ENCODE measurements at regions not wholly inside any gene's neighbourhood (a gene's known extent, or its start where the extent isn't known, plus 50 kb on each side); places are given as distances from the start of the nearest gene placed in this dataset.

DNA sequence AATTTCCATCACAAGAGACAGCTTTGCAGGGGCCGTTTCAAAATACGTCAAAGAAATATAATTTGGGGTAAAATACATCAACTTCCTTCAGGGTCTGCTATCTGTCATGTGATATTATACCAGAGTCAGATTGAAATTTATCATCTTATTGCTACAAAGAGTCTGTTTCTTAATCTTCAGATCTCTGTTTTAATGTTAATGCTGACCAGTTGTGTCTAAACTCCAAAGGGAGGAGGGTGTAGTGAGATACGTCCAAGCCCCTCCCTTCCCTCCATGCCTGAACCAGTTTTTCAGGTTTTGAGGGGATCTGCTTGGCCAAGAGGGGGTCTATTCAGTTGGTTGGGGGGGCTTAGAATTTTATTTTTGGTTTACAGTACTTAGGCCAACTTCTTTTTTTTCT lies 891.6 kb downstream of the GRM8 start:
- Histone ChIP-seq H3K9me3 (ENCODE audit: control insufficient read depth, insufficient read depth, low read length) (no peaks in the 10 kb centered on the region), H3K4me2 (ENCODE audit: low read length) (no peak overlapping the region), H3K36me3 (ENCODE audit: control insufficient read depth, low read length) (no peaks in the 10 kb centered on the region), H3K27ac (ENCODE audit: low read depth, low read length) (no peak overlapping the region), H3K79me2 (ENCODE audit: control insufficient read depth, low read length) (no peaks in the 10 kb centered on the region), H3K27me3 (ENCODE audit: control insufficient read depth, low read length) (no peaks in the 10 kb centered on the region), H3F3A (ENCODE audit: control insufficient read depth, insufficient read depth) (no peaks in the 10 kb centered on the region), H3K4me1 (ENCODE audit: control insufficient read depth, low read length) (no peaks in the 10 kb centered on the region), H4K20me1 (ENCODE audit: control insufficient read depth, insufficient read depth, low read depth, low read length) (no peaks in the 10 kb centered on the region), H3K9me2 (replicated peaks; ENCODE audit: control insufficient read depth, low read length) (no peaks in the 10 kb centered on the region), H3K4me3 (ENCODE audit: low read length) (no peak overlapping the region)
- TF ChIP-seq EZH2phosphoT487 (IDR thresholded peaks at IDR 0.05; ENCODE audit: borderline replicate concordance, low read length) = no peak
- TF ChIP-seq, protein P1, sequence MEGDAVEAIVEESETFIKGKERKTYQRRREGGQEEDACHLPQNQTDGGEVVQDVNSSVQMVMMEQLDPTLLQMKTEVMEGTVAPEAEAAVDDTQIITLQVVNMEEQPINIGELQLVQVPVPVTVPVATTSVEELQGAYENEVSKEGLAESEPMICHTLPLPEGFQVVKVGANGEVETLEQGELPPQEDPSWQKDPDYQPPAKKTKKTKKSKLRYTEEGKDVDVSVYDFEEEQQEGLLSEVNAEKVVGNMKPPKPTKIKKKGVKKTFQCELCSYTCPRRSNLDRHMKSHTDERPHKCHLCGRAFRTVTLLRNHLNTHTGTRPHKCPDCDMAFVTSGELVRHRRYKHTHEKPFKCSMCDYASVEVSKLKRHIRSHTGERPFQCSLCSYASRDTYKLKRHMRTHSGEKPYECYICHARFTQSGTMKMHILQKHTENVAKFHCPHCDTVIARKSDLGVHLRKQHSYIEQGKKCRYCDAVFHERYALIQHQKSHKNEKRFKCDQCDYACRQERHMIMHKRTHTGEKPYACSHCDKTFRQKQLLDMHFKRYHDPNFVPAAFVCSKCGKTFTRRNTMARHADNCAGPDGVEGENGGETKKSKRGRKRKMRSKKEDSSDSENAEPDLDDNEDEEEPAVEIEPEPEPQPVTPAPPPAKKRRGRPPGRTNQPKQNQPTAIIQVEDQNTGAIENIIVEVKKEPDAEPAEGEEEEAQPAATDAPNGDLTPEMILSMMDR (IDR thresholded peaks at IDR 0.05; ENCODE audit: low read depth, low read length, poor library complexity, severe bottlenecking) = no peak

DNA sequence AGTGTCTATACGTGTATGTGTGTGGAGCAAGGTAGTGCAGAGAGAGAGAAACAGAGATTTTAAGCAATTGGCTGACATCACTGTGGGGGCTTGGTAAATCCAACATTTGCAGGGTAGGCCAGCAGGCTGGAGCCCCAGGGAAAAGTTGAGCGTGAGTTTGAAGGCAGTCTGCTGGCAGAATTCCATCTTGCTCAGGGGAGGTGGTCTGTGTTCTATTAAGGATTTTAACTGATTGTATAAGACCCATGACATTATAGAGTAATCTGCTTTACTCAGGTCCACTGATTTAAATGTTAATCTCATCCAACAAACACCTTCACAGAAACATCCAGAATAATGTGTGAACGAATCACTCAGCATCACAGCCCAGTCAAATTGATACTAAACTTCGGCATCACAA lies 912.9 kb downstream of the GRM8 start:
- Histone ChIP-seq H3K4me1 (ENCODE audit: control insufficient read depth, low read length) (no peaks in the 10 kb centered on the region), H4K20me1 (ENCODE audit: control insufficient read depth, insufficient read depth, low read depth, low read length) (no peaks in the 10 kb centered on the region), H3K79me2 (ENCODE audit: control insufficient read depth, low read length) (no peaks in the 10 kb centered on the region), H3K27me3 (ENCODE audit: control insufficient read depth, low read length) (no peaks in the 10 kb centered on the region), H3K36me3 (ENCODE audit: control insufficient read depth, low read length) (no peaks in the 10 kb centered on the region), H3K27ac (ENCODE audit: low read depth, low read length) (no peak overlapping the region), H3K4me2 (ENCODE audit: low read length) (no peak overlapping the region), H3F3A (ENCODE audit: control insufficient read depth, insufficient read depth) (no peaks in the 10 kb centered on the region), H3K9me2 (replicated peaks; ENCODE audit: control insufficient read depth, low read length) (no peaks in the 10 kb centered on the region), H3K9me3 (ENCODE audit: control insufficient read depth, insufficient read depth, low read length) (no peaks in the 10 kb centered on the region), H3K4me3 (ENCODE audit: low read length) (no peak overlapping the region)
- TF ChIP-seq, protein P1 (IDR thresholded peaks at IDR 0.05; ENCODE audit: low read depth, low read length, poor library complexity, severe bottlenecking) = no peak
- TF ChIP-seq EZH2phosphoT487 (IDR thresholded peaks at IDR 0.05; ENCODE audit: borderline replicate concordance, low read length) = no peak

- no peaks in the 10 kb centered on the region for H3K9me3 ChIP-seq (ENCODE audit: control insufficient read depth, insufficient read depth, low read length)
- no peak overlapping the region for H3K27ac ChIP-seq (ENCODE audit: low read depth, low read length)
- no peak overlapping the region for H3K4me2 ChIP-seq (ENCODE audit: low read length)
- H3K79me2 ChIP-seq (ENCODE audit: control insufficient read depth, low read length) = no peaks in the 10 kb centered on the region
- no peaks in the 10 kb centered on the region for H3K4me1 ChIP-seq (ENCODE audit: control insufficient read depth, low read length)
- no peaks in the 10 kb centered on the region for H3K9me2 ChIP-seq (replicated peaks; ENCODE audit: control insufficient read depth, low read length)
- H3K4me3 ChIP-seq (ENCODE audit: low read length) = no peak overlapping the region
- H3F3A ChIP-seq (ENCODE audit: control insufficient read depth, insufficient read depth) = no peaks in the 10 kb centered on the region
- H3K27me3 ChIP-seq (ENCODE audit: control insufficient read depth, low read length) = no peaks in the 10 kb centered on the region
- H4K20me1 ChIP-seq (ENCODE audit: control insufficient read depth, insufficient read depth, low read depth, low read length) = no peaks in the 10 kb centered on the region
- no peaks in the 10 kb centered on the region for H3K36me3 ChIP-seq (ENCODE audit: control insufficient read depth, low read length)
- TF ChIP-seq, protein P1 (IDR thresholded peaks at IDR 0.05; ENCODE audit: low read depth, low read length, poor library complexity, severe bottlenecking) = no peak
- no peak for TF ChIP-seq EZH2phosphoT487 (IDR thresholded peaks at IDR 0.05; ENCODE audit: borderline replicate concordance, low read length)
Observed at GRCh38 chr7:126305671-126306070, 947.1 kb downstream of the GRM8 start.

GRCh38 chr7:126303926-126304325 lies 948.8 kb downstream of the GRM8 start:
- Histone ChIP-seq H3K27ac (ENCODE audit: low read depth, low read length) (no peak overlapping the region), H3K4me1 (ENCODE audit: control insufficient read depth, low read length) (no peaks in the 10 kb centered on the region), H3K36me3 (ENCODE audit: control insufficient read depth, low read length) (no peaks in the 10 kb centered on the region), H3K4me3 (ENCODE audit: low read length) (no peak overlapping the region), H3K27me3 (ENCODE audit: control insufficient read depth, low read length) (no peaks in the 10 kb centered on the region), H3F3A (ENCODE audit: control insufficient read depth, insufficient read depth) (no peaks in the 10 kb centered on the region), H4K20me1 (ENCODE audit: control insufficient read depth, insufficient read depth, low read depth, low read length) (no peaks in the 10 kb centered on the region), H3K79me2 (ENCODE audit: control insufficient read depth, low read length) (no peaks in the 10 kb centered on the region), H3K9me2 (replicated peaks; ENCODE audit: control insufficient read depth, low read length) (no peaks in the 10 kb centered on the region), H3K9me3 (ENCODE audit: control insufficient read depth, insufficient read depth, low read length) (no peaks in the 10 kb centered on the region), H3K4me2 (ENCODE audit: low read length) (no peak overlapping the region)
- no peak for TF ChIP-seq EZH2phosphoT487 (IDR thresholded peaks at IDR 0.05; ENCODE audit: borderline replicate concordance, low read length)
- TF ChIP-seq, protein P1 (IDR thresholded peaks at IDR 0.05; ENCODE audit: low read depth, low read length, poor library complexity, severe bottlenecking) = no peak

Measured in DOHH2 (cell line).